Activated T-cell treated with anti-CD3 and anti-CD28 coated beads, Interleukin-2, amount 50 U/mL, for 48 hours (primary cell): ENCODE measurements at regions not wholly inside any gene's neighbourhood (a gene's known extent, or its start where the extent isn't known, plus 50 kb on each side); places are given as distances from the start of the nearest gene placed in this dataset.
"Not testable (repeated sequence)": the region's sequence is repeated elsewhere in the genome, so short reads cannot be mapped to it uniquely, and the experiment has no call there.

Experiments used
- DNase-seq, 2 experiments: peaks; one replicate each; pipeline ENCODE4 v3.0.0-alpha.2; 2020

DNA sequence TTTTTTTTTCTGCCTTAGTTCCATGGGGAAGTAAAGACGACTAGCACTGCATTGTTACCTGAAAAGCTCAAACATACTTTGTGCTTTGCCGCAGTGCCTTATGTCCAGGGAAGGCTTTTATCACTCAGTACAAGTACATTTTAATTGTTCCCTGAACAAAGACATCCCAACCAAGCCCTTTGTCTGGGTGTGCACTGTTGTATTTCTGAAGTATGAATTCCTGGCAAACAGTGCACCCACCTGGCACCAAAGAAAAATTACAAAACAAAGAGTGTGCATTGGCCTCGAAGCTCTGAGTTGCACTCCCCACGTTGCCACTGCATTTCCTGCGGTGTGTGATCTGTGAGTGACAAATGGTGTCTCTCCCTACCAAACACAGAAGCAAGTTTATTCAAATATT is 858.5 kb upstream of the PIK3C3 start:
- DNase-seq = no peak

DNA sequence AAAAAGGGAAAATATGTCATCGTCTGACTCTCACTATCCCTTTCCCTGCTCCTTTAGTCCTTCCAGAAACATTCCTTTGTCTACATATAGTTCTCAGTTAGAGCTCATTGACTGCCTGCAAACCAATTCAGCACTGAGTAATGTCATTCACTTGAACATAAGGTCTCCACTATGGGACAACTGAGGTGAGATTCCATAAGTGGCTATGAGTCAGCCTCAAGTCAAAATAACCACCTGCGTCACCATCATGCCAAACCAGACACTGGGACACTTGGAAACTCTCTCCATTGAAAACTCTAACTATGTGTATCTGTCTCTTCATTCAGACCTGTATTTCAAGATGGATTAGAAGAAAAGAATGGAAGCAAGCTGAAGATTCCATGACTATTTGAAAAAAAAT is 878.0 kb upstream of the PIK3C3 start:
- DNase-seq = no peak

DNA sequence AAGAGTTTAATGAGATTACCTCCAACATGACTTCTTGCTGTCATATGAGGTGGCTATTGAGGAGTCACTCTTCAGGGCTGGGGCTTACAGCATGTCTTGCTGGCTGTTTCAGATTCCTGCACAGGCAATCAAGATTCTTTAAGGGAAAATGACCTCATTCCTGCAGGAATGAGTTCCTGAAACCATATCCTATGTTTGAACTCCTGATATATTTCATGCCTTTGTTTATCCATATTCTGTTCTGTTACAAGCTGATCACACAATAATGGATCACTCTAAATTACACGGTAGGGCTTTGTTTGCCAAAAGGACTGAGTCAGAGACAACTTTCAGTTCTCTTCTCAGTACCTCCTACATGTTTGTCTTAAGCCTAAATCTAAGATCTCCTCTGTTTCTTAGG is 879.8 kb upstream of the PIK3C3 start:
- DNase-seq = no peak

- no peak for DNase-seq
Observed at GRCh38 chr18:41073372-41073954, 881.6 kb upstream of the PIK3C3 start.

DNA sequence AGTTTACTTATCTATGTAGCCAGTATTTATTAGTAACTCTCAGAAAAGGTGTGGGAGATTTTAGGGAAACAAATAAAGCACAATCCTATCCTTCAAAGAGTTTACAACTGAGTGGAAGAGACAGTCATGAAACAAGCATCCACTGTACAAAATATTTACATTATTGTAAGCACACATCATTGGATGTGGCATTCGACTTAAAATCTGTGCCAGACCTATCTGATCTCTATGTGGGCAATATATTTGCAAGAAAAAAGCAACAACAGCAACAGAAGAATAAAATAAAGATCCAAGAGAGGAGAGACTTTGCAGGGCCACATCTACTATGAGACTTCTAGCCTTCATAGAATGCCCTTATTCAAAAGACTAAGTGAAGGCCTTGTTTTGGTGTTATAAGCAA is 882.1 kb upstream of the PIK3C3 start:
- no peak for DNase-seq

DNA sequence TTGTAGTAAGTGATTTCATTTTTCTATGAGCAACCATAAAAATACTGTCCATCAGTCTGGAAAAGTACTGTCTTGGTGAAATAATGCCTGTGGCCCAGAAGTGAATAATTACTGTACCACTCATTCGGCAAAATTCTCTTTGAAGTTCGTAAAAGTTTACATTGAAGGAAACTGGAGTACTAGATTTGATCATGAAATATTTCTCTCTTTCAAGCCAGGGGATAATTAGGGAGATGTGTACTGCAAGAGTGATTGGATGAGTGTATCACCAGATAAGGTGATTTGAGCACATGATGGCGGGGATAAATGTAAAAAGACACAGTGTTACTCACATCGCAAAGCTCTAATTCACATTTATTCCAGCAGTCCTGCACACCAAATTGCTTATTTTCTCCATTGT is 883.2 kb upstream of the PIK3C3 start:
- no peak for DNase-seq

DNA sequence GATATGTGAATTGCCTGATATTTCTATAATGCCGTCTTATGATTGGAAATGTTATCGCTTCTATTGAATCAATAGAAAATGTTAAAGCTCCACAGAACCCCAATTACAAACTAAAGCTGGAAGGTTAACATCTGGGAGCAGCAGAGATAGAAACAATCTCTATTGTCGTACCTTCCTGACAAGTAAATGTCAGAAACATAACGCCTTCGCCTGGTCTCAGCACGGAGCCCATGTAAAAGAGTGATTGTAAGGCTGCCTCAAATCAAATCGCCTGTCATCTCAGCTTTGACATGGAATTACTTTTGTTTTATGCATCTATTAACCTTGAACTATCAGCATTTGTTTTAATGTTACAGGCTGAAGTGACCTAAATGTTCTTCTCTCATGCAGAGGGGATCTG is 885.9 kb upstream of the PIK3C3 start:
- no peak for DNase-seq

GRCh38 chr18:41064916-41065315 is 890.1 kb upstream of the PIK3C3 start:
- no peak for DNase-seq

- DNase-seq = no peak
Observed at GRCh38 chr18:41060967-41061366, 894.1 kb upstream of the PIK3C3 start.

GRCh38 chr18:41059126-41059415 is 896.0 kb upstream of the PIK3C3 start:
- DNase-seq = no peak

DNA sequence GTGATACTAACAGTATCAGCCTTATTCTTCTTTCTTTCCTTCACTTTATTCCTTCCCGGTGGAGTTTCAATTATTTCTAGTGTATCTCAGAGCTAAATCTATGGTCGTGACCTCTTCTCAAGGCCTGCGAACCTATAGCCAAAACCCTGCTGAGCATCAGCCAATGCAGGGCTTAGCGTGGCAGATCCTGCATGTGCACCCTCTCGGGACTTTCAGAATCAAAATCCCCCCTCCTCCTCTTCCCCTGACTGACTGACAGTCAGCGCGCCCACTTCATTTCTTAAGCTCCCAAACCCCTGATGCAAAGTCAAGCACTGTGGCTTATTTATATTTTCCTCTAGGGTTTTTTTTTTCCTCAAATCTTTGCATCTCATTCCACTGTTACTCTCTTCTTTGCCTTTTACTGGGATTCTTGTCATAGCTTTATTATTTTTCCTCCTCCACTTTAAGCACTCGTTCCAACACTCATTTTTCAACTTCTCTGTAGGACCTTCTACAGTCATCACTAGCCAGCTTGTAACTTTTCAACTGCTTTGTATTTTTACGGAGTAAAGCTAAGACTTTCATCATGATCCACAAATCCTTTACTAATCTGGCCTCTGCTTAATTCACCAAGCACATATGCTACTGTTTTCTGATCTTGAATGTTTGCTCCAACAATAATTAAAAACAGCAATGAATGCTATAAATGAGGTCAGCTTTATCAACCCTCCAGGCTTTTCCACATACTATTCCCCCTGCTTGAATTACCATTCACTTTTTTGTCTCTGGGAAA is 896.5 kb upstream of the PIK3C3 start:
- DNase-seq = no peak

- DNase-seq = no peak
Observed at GRCh38 chr18:41052625-41053024, 902.4 kb upstream of the PIK3C3 start.

- not testable (repeated sequence) for DNase-seq
Observed at GRCh38 chr18:41046250-41046649, 908.8 kb upstream of the PIK3C3 start.

DNA sequence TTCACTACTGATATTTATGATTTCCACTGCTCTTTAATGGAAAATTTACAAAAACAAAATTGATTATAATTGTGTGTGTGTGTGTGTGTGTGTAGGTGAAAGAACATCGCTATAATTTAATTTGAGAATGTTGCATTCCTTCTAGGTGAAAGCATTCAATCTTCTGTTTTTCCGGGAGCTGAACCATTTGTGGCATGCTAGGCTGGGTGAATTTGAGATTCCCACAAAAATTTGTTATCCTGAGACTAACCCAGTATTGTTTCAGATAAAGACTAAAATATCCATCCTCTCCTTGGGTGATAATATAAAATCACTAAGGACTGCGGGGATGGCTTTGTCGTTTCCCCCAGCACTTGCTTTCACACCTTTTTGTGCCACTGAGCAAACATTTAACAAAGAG is 911.2 kb upstream of the PIK3C3 start:
- no peak for DNase-seq

- no peak for DNase-seq
Observed at GRCh38 chr18:41042866-41043265, 912.2 kb upstream of the PIK3C3 start.

- no peak for DNase-seq
Observed at GRCh38 chr18:41038071-41038470, 917.0 kb upstream of the PIK3C3 start.

- DNase-seq = no peak
Observed at GRCh38 chr18:41036346-41036745, 918.7 kb upstream of the PIK3C3 start.

GRCh38 chr18:41034413-41034812 is 920.6 kb upstream of the PIK3C3 start:
- DNase-seq = no peak

- DNase-seq = no peak
Observed at GRCh38 chr18:41025666-41026065, 929.4 kb upstream of the PIK3C3 start.

- DNase-seq = no peak
Observed at GRCh38 chr18:41024792-41025191, 930.2 kb upstream of the PIK3C3 start.

- no peak for DNase-seq
Observed at GRCh38 chr18:41022484-41022883, 932.5 kb upstream of the PIK3C3 start.

- no peak for DNase-seq
Observed at GRCh38 chr18:41021089-41021488, 933.9 kb upstream of the PIK3C3 start.

DNA sequence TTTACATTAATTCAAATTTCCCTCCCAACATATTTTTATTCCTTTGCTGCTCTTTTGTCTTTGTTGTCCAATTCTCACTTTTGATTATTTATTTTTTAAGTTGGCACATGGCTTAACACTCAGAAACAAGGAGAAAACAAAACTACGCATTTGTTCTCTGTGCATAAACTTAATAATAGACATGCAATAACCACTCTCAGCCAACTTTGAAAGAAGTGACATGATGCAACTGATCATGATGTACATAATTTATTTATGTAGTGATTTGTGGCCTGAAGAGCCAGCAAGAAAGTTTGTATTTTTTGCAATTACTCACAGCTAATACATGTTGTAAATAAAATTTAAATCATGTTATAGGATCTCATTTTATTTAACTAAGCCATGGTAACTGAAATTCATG is 942.8 kb upstream of the PIK3C3 start:
- no peak for DNase-seq

- no peak for DNase-seq
Observed at GRCh38 chr18:41009926-41010325, 945.1 kb upstream of the PIK3C3 start.

- DNase-seq = no peak
Observed at GRCh38 chr18:41004324-41004723, 950.7 kb upstream of the PIK3C3 start.
